Upper lobe of left lung (tissue), 4 donors: ENCODE measurements at regions not wholly inside any gene's neighbourhood (a gene's known extent, or its start where the extent isn't known, plus 50 kb on each side); places are given as distances from the start of the nearest gene placed in this dataset.

Experiments used
- CTCF ChIP-seq, 6 experiments: fragments of 450-650 bp in 4 of 6; fragments of 200-600 bp in 2 of 6; sonication (generic) in 2 of 6; IDR thresholded peaks; one replicate each; pipeline ENCODE4 v1.5.1; 2016 to 2019; ENCODE audit warnings: antibody characterized with exemption in 6 of 6
- EP300 ChIP-seq, 4 donors: sonication (generic); formaldehyde crosslinking; IDR thresholded peaks; one replicate each; pipeline ENCODE4 v1.5.1; 2017; ENCODE audit warnings: antibody characterized with exemption in 4 of 4, control low read depth in 2 of 4
- POLR2A ChIP-seq, 4 donors: fragments of 450-650 bp; IDR thresholded peaks; one replicate each; pipeline ENCODE4 v1.5.1; 2016 to 2017; ENCODE audit warnings: antibody characterized with exemption in 4 of 4, mild to moderate bottlenecking in 2 of 4
- POLR2AphosphoS5 ChIP-seq, 2 donors: sonication (generic); formaldehyde crosslinking; IDR thresholded peaks; one replicate each; pipeline ENCODE4 v1.5.1; 2017; ENCODE audit warnings: antibody characterized with exemption in 2 of 2

- TF ChIP-seq CTCF (IDR thresholded peaks at IDR 0.05): no peak
- TF ChIP-seq POLR2A (IDR thresholded peaks at IDR 0.05): no peak
- no peak for TF ChIP-seq POLR2AphosphoS5 (IDR thresholded peaks at IDR 0.05)
- TF ChIP-seq EP300 (IDR thresholded peaks at IDR 0.05): no peak
Measured at GRCh38 chr1:5574641-5575040, 417.6 kb downstream of the NPHP4 start.
